ENCODE measurements at regions not wholly inside any gene's neighbourhood (a gene's known extent, or its start where the extent isn't known, plus 50 kb on each side); places are given as distances from the start of the nearest gene placed in this dataset.

GRCh38 chr3:152780553-152780952 lies 54.4 kb upstream of the P2RY1 start:
- DNase-seq, result no peak

- DNase-seq, result peak in 2 of 3 donors; percentile 13 to 19
These were observed 49.9 kb upstream of the P2RY1 start for GRCh38 chr3:152785051-152785450.
